GM12874 (cell line): ENCODE measurements at regions not wholly inside any gene's neighbourhood (a gene's known extent, or its start where the extent isn't known, plus 50 kb on each side); places are given as distances from the start of the nearest gene placed in this dataset.

ENCODE experiments used
- TF ChIP-seq, protein P1 (sequence below): IDR thresholded peaks from 2 replicates; pipeline ENCODE4 v1.5.1; 2011; ENCODE audit warnings: low read depth, mild to moderate bottlenecking, control low read depth, low read length, moderate library complexity; ENCODE audit not compliant: insufficient read depth

DNA sequence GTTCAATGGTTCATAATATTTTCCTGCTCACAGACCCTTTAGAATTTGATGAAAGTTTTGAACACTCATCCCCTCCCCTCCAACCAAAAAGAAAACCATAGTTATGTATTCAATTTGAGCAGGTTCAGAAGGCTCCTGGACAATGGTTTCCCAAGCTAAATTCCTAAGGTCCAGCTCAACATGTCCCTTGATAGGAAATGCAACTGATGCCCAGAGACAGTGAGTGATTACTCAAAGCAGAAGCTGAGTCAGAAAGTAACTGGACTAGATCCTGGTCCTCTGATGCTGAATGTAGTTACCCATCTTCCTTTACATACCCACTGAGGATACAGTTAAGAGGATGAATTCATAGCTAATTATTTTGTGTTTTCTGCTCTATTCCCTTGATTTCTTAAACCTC, 218.9 kb upstream of the NCKAP5 start:
- TF ChIP-seq, protein P1, sequence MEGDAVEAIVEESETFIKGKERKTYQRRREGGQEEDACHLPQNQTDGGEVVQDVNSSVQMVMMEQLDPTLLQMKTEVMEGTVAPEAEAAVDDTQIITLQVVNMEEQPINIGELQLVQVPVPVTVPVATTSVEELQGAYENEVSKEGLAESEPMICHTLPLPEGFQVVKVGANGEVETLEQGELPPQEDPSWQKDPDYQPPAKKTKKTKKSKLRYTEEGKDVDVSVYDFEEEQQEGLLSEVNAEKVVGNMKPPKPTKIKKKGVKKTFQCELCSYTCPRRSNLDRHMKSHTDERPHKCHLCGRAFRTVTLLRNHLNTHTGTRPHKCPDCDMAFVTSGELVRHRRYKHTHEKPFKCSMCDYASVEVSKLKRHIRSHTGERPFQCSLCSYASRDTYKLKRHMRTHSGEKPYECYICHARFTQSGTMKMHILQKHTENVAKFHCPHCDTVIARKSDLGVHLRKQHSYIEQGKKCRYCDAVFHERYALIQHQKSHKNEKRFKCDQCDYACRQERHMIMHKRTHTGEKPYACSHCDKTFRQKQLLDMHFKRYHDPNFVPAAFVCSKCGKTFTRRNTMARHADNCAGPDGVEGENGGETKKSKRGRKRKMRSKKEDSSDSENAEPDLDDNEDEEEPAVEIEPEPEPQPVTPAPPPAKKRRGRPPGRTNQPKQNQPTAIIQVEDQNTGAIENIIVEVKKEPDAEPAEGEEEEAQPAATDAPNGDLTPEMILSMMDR, result no peak

DNA sequence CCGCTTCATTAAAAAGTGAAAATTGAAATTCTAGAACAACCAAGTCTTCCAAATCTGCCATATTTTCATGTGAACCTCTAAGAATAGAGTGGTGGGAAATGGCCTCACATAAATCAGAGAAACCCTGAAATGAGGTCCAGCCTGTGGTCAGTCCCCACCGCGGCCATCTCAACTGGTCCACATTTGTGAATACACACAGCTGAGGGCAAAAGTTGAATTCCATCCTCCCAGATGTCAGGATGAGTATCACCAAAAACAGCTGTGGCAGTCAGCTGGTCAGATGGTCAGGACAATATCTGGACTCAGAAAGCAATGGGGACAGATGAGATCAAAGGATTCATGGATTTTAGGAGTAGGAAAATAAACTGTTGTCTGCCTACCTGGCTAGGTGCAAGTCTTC, 219.4 kb upstream of the NCKAP5 start:
- TF ChIP-seq, protein P1, result no peak

DNA sequence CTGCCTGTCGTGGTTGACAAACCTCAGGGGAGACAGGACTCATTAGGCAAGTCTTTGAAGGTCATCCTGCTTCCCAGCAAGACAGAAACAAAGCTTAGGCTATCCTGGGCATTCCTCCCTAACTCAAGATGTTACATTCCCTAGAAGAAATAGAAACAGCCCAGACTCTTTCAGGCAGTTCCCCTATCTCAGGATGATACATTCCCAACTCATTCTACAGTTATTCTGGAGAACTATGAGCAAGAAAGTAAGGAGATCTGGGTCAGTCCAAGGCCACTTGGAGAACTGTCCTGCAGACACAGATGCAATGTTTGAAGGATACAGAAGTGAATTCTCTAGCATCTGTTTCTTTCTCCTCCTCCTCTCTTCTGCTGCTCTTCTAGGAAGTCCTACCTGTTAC, 220.1 kb upstream of the NCKAP5 start:
- TF ChIP-seq, protein P1, result no peak

DNA sequence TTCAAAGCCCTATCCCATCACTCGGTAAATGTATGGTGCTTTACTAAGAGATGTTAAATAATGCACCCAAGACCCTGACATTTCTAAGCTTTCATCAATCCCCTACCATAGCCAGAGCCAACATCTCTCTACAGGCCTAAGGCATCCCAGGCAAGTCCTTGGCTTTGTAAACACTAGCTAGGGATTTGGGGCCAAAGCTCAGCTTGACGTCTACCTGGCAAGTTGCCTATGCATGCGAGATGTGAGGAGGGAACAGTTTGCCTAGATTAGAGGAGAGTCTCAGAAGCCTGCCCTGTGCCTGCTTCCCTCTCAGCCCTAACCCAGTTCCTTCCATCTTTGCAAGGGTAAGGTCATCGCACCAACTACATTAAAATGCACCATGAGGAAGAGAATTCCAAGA, 221.5 kb upstream of the NCKAP5 start:
- TF ChIP-seq, protein P1, result no peak

DNA sequence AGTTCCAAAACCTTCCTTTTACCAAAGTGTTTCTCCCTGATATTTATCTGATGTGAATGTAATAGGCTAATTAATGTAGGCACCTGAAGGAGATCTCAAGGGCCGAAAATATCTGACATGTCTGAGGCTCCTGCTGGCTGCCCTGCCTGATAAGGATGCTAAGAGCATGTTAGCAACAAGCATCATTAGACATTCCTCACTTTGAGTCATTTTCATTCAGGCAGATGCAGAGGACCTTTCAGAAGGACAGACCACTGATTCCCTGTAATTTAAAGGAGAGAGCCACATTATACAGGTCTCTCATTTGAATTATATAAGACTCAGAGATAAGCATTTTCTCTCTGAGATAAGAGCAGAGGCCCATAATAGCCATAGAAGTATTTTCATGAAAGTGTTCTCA, 222.4 kb upstream of the NCKAP5 start:
- TF ChIP-seq, protein P1, result no peak

DNA sequence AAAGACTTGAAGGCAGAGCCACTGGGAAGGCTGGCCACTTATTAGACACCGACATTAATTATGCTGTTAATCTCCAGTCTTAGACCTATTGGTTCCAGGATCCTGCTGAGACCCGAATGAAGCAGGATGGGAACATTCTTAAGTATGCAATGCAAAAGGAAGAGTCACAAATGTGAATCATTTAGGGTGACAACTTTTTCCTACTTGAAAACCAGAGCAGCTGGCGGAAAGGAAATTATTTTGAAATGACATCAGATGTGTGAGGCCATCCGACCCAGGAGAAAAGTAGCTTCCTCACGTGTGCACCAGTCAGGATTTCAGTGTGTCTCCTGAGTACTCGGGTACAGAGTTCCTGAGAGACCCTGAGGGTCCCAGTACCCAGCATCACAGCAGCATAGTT, 222.9 kb upstream of the NCKAP5 start:
- TF ChIP-seq, protein P1, result no peak

DNA sequence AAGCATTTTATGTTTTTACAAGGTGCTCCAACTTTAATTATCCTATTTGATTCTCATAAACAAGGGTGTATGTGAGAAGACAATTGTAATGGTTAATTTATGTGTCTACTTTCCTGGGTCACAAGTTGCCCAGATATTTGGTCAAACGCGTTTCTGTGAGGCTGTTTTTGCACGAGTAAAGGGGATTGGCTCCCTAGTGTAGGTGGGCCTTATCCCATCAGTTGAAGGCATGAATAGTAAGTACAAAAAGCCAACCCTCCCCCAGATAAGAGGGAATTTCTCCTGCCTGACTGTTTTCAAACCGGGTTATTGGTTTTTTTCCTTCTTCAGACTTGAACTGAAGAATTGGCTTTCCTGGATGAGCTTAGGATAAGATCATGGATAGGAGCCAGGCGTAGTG, 224.0 kb upstream of the NCKAP5 start:
- TF ChIP-seq, protein P1, result no peak

DNA sequence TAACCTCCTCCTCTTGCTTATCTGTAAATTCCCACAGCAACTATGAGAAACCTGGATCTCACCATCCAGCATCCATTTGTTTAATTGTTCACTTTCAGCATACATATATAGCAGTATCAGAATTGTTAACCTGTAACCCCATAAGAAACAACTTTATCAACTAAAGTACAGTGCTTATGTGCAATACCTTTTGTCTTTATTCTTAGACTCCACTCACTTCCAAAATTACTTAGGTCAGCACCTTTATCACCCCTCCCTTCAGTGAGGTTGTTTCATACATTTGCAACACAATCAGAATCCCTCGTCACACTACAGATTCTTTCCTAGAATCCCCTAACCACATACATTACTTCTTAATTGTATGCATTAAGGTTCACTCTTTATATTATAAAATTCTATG, 225.9 kb upstream of the NCKAP5 start:
- TF ChIP-seq, protein P1, result no peak
